NCI-H1092 treated with DMSO at 0.1 percent for 48 hours (cell line): ENCODE measurements at regions not wholly inside any gene's neighbourhood (a gene's known extent, or its start where the extent isn't known, plus 50 kb on each side); places are given as distances from the start of the nearest gene placed in this dataset.
"Not testable (repeated sequence)": the region's sequence is repeated elsewhere in the genome, so short reads cannot be mapped to it uniquely, and the experiment has no call there.

Experiments used
- DNase-seq: peaks from one replicate; lab custom pipeline; 2025; lab: John Stamatoyannopoulos, UW

- DNase-seq, result no peak
Observed at GRCh38 chr2:8344144-8345097, 337.4 kb upstream of the ID2 start.

- no peak for DNase-seq
Observed at GRCh38 chr2:8345200-8345599, 336.7 kb upstream of the ID2 start.

- DNase-seq, result no peak
Observed at GRCh38 chr2:8346208-8346607, 335.6 kb upstream of the ID2 start.

GRCh38 chr2:8346706-8347430 lies 335.0 kb upstream of the ID2 start:
- no peak for DNase-seq

- DNase-seq, result not testable (repeated sequence)
Observed at GRCh38 chr2:8348911-8349310, 332.9 kb upstream of the ID2 start.

GRCh38 chr2:8352296-8352695 lies 329.6 kb upstream of the ID2 start:
- DNase-seq, result no peak

- no peak for DNase-seq
Observed at GRCh38 chr2:8352989-8353388, 328.9 kb upstream of the ID2 start.

GRCh38 chr2:8355102-8355859 lies 326.6 kb upstream of the ID2 start:
- no peak for DNase-seq

GRCh38 chr2:8357738-8358518 lies 323.9 kb upstream of the ID2 start:
- no peak for DNase-seq

GRCh38 chr2:8361930-8362329 lies 319.9 kb upstream of the ID2 start:
- DNase-seq, result no peak

GRCh38 chr2:8363161-8363560 lies 318.7 kb upstream of the ID2 start:
- DNase-seq, result no peak

- DNase-seq, result no peak
Observed at GRCh38 chr2:8364668-8365067, 317.2 kb upstream of the ID2 start.

- no peak for DNase-seq
Observed at GRCh38 chr2:8365331-8365910, 316.4 kb upstream of the ID2 start.

- DNase-seq, result no peak
Observed at GRCh38 chr2:8367833-8368232, 314.0 kb upstream of the ID2 start.

GRCh38 chr2:8368463-8368862 lies 313.4 kb upstream of the ID2 start:
- no peak for DNase-seq

- DNase-seq, result no peak
Observed at GRCh38 chr2:8369522-8369921, 312.3 kb upstream of the ID2 start.

GRCh38 chr2:8370258-8370802 lies 311.5 kb upstream of the ID2 start:
- no peak for DNase-seq

- no peak for DNase-seq
Observed at GRCh38 chr2:8371653-8372052, 310.2 kb upstream of the ID2 start.

- no peak for DNase-seq
Observed at GRCh38 chr2:8374782-8375181, 307.1 kb upstream of the ID2 start.

- DNase-seq, result no peak
Observed at GRCh38 chr2:8376603-8377410, 305.0 kb upstream of the ID2 start.
